PC-9 (cell line): ENCODE measurements at regions not wholly inside any gene's neighbourhood (a gene's known extent, or its start where the extent isn't known, plus 50 kb on each side); places are given as distances from the start of the nearest gene placed in this dataset.

ENCODE experiments used
- BruUV-seq: library from RNA; stranded (reverse); fragments of 400-500 nt; replicated peaks from 2 replicates; lab custom pipeline; 2021; lab: Mats Ljungman, UMichigan
- CTCF ChIA-PET: fragments of 300-600 bp; sonication (Branson Sonifier 250); formaldehyde crosslinking; loops from one replicate; lab custom pipeline; 2022; ENCODE audit warnings: antibody characterized with exemption; lab: Charles Lee
- POLR2A ChIA-PET: fragments of 300-600 bp; sonication (Branson Sonifier 250); formaldehyde crosslinking; loops from one replicate; lab custom pipeline; 2022; ENCODE audit warnings: antibody characterized with exemption; ENCODE audit not compliant: unreplicated experiment; lab: Charles Lee
- DNase-seq, 2 experiments: peaks; one replicate each; pipeline versions ENCODE4 v3.0.0 to v3.0.0-alpha.2; 2015 to 2022; ENCODE audit warnings: mixed read lengths in 1 of 2
- H2AFZ ChIP-seq: fragments of 200-600 bp; sonication (generic); 2 replicates; pipeline ENCODE4 v1.8.1; 2017; ENCODE audit warnings: antibody characterized with exemption
- H3F3A ChIP-seq: fragments of 200-600 bp; sonication (generic); 2 replicates; pipeline ENCODE4 v1.8.1; 2017; ENCODE audit warnings: antibody characterized with exemption, mild to moderate bottlenecking, low read depth; ENCODE audit not compliant: insufficient read depth
- H3K27ac ChIP-seq: fragments of 200-600 bp; sonication (generic); 2 replicates; pipeline ENCODE4 v1.6.1; 2016; ENCODE audit warnings: mixed run types
- H3K27me3 ChIP-seq: fragments of 200-600 bp; sonication (generic); 2 replicates; pipeline ENCODE4 v1.6.1; 2016; ENCODE audit warnings: low read depth, mixed run types; ENCODE audit not compliant: insufficient read depth
- H3K36me3 ChIP-seq: fragments of 200-600 bp; sonication (generic); 2 replicates; pipeline ENCODE4 v1.6.1; 2016; ENCODE audit warnings: low read depth, mixed run types
- H3K4me1 ChIP-seq: fragments of 200-600 bp; sonication (generic); replicated peaks from 2 replicates; pipeline ENCODE4 v1.6.1; 2016; ENCODE audit warnings: mixed run types; ENCODE audit not compliant: insufficient read depth
- H3K4me2 ChIP-seq: fragments of 200-600 bp; sonication (generic); 2 replicates; pipeline ENCODE4 v1.6.1; 2017; ENCODE audit warnings: mixed run types
- H3K4me3 ChIP-seq: fragments of 200-600 bp; sonication (generic); 2 replicates; pipeline ENCODE4 v1.6.1; 2016; ENCODE audit warnings: mixed run types
- H3K79me2 ChIP-seq: fragments of 200-600 bp; sonication (generic); 2 replicates; pipeline ENCODE4 v1.6.1; 2017; ENCODE audit warnings: low read depth, mixed run types
- H3K9me2 ChIP-seq: fragments of 200-600 bp; sonication (generic); 2 replicates; pipeline ENCODE4 v1.8.1; 2017; ENCODE audit warnings: mild to moderate bottlenecking; ENCODE audit not compliant: insufficient read depth
- H3K9me3 ChIP-seq: fragments of 200-600 bp; sonication (generic); 2 replicates; pipeline ENCODE4 v1.8.1; 2016; ENCODE audit warnings: low read depth; ENCODE audit not compliant: insufficient read depth
- H4K20me1 ChIP-seq: fragments of 200-600 bp; sonication (generic); 2 replicates; pipeline ENCODE4 v1.8.1; 2017; ENCODE audit not compliant: insufficient read depth
- EZH2 ChIP-seq: fragments of 200-600 bp; sonication (generic); IDR thresholded peaks from 2 replicates; pipeline ENCODE4 v1.8.0; 2017; ENCODE audit warnings: antibody characterized with exemption, low read depth
- intact Hi-C: fragments of 100-400 bp; cut with micrococcal nuclease; formaldehyde crosslinking; loops from one replicate; pipeline ENCODE4 v1.10.0; 2022; ENCODE audit not compliant: unreplicated experiment
- TF ChIP-seq, protein P1 (sequence below): fragments of 200-600 bp; sonication (generic); conservative IDR thresholded peaks from 2 replicates; pipeline ENCODE4 v1.6.1; 2017; ENCODE audit warnings: mixed run types, antibody characterized with exemption, mild to moderate bottlenecking, moderate library complexity

DNA sequence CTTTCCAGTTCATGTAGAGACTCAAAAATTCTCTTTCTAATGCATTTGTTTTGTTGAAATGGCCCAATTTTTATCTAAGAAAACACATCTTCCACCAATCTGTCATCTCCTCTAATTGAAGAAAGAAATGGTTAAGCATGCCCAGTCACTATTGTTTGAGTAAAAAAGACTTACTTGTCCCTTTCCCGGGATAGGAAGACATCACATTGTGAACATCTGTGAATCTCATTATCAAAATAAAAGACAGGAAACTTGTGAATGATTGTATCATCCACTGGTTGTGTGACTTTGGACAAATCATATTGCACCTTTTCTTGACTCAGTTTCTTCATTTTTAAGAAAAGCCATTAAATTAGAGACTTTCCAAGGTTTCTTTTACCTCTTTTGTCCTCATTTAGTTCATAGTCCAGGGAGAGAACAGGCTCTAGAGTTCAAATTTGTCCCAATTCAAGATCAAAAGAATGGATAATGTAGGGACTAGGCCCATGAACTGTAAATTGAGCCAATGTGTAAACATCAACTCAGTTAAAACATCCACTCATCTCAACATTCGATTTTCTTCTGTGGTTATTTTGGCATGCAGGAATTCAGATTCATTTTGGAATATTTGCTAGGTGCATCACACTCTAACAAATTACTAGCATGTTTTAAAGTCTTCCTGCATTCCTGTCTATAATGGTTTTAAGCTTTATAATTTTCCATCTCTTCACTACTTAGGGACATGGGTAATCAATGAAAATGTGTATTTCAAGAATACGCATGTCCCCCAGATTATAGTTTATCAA, 838.0 kb upstream of the WWC1 start:
- H3K4me1 ChIP-seq = no peaks in the 10 kb centered on the region
- intact Hi-C loops = no loop called here
- H3K4me3 ChIP-seq = no peak overlapping the region
- H2AFZ ChIP-seq = no peak overlapping the region
- CTCF ChIA-PET = no interaction called here
- no peaks in the 10 kb centered on the region for H3K36me3 ChIP-seq
- no peaks in the 10 kb centered on the region for H3K27me3 ChIP-seq
- no peaks in the 10 kb centered on the region for H4K20me1 ChIP-seq
- POLR2A ChIA-PET = no interaction called here
- H3K4me2 ChIP-seq = no peak overlapping the region
- no TSS peak for BruUV-seq
- no peak for DNase-seq
- no peaks in the 10 kb centered on the region for H3K79me2 ChIP-seq
- no peak overlapping the region for H3K27ac ChIP-seq
- TF ChIP-seq, protein P1, sequence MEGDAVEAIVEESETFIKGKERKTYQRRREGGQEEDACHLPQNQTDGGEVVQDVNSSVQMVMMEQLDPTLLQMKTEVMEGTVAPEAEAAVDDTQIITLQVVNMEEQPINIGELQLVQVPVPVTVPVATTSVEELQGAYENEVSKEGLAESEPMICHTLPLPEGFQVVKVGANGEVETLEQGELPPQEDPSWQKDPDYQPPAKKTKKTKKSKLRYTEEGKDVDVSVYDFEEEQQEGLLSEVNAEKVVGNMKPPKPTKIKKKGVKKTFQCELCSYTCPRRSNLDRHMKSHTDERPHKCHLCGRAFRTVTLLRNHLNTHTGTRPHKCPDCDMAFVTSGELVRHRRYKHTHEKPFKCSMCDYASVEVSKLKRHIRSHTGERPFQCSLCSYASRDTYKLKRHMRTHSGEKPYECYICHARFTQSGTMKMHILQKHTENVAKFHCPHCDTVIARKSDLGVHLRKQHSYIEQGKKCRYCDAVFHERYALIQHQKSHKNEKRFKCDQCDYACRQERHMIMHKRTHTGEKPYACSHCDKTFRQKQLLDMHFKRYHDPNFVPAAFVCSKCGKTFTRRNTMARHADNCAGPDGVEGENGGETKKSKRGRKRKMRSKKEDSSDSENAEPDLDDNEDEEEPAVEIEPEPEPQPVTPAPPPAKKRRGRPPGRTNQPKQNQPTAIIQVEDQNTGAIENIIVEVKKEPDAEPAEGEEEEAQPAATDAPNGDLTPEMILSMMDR = no peak
- TF ChIP-seq EZH2 = no peak
- H3K9me3 ChIP-seq = no peaks in the 10 kb centered on the region; the same call in 1 of the 2 replicates
- H3F3A ChIP-seq = no peaks in the 10 kb centered on the region
- no peaks in the 10 kb centered on the region for H3K9me2 ChIP-seq

DNA sequence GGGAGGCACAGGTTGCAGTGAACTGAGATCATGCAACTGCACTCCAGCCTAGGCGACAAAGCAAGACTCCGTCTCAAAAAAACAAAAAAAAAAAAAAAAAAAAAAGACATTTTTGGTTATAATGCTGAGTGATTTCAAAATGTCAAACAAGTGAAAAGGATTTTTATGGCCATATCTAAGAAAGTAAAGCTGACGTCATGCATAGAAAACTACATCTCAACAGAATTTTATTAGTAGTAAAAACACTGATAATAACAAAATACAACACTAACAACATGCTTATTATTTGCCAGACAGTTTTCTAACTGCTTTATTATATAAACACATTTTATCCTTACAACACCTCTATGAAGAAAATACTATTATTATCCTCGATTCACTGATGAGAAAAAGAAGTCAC, 833.0 kb upstream of the WWC1 start:
- Histone ChIP-seq H3K9me3 (no peaks in the 10 kb centered on the region; the same call in 1 of the 2 replicates), H3F3A (no peaks in the 10 kb centered on the region), H3K4me2 (no peak overlapping the region), H4K20me1 (no peaks in the 10 kb centered on the region), H3K79me2 (no peaks in the 10 kb centered on the region), H3K9me2 (no peaks in the 10 kb centered on the region), H3K27ac (no peak overlapping the region), H3K4me1 (no peaks in the 10 kb centered on the region), H3K36me3 (no peaks in the 10 kb centered on the region), H3K4me3 (no peak overlapping the region), H3K27me3 (no peaks in the 10 kb centered on the region), H2AFZ (no peak overlapping the region)
- no TSS peak for BruUV-seq
- no peak for TF ChIP-seq EZH2
- TF ChIP-seq, protein P1 = no peak
- intact Hi-C loops = no loop called here
- CTCF ChIA-PET = no interaction called here
- DNase-seq = no peak
- POLR2A ChIA-PET = no interaction called here

DNA sequence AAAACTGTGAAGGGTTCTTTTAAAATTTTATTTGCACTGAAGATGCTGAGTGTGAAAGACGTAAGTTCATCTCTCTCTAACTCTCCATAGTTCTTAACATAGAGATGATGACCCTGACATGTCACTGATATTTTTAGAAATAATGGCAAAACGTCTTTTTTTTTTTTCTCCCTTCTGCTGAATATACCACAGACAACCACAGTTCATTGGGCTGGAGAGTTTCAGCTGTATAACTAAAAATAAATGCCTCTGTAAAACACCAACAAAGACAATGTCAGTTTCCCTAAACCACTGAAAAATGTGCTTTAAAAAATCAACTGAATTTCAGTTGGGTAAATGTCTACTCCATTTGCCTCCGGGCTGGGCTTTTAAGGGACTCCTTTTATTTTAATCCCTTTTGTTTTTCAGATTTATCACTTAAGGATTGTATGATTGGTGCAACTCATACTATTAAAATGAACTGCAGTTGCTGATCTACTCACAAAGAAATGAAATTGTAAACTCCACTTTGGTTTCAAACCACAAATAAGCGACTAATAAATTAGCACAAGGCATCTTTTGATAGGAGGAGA, 830.9 kb upstream of the WWC1 start:
- no peaks in the 10 kb centered on the region for H4K20me1 ChIP-seq
- no peaks in the 10 kb centered on the region; the same call in 1 of the 2 replicates for H3K9me3 ChIP-seq
- no peak overlapping the region for H2AFZ ChIP-seq
- TF ChIP-seq, protein P1 = no peak
- TF ChIP-seq EZH2 = no peak
- no peaks in the 10 kb centered on the region for H3F3A ChIP-seq
- H3K36me3 ChIP-seq = no peaks in the 10 kb centered on the region
- BruUV-seq = no TSS peak
- H3K9me2 ChIP-seq = no peaks in the 10 kb centered on the region
- H3K4me3 ChIP-seq = no peak overlapping the region
- ChIA-PET CTCF (no interaction called here), POLR2A (no interaction called here)
- H3K27me3 ChIP-seq = no peaks in the 10 kb centered on the region
- no peaks in the 10 kb centered on the region for H3K4me1 ChIP-seq
- no peak overlapping the region for H3K4me2 ChIP-seq
- H3K79me2 ChIP-seq = no peaks in the 10 kb centered on the region
- intact Hi-C loops = no loop called here
- DNase-seq = no peak
- no peak overlapping the region for H3K27ac ChIP-seq
